CD14-positive monocyte (primary cell): ENCODE measurements at regions not wholly inside any gene's neighbourhood (a gene's known extent, or its start where the extent isn't known, plus 50 kb on each side); places are given as distances from the start of the nearest gene placed in this dataset.

Experiments
- DNase-seq, 3 donors: peaks; one replicate each; pipeline ENCODE4 v3.0.0-alpha.2; 2011 to 2022
- H2AFZ ChIP-seq: 2 replicates; pipeline ENCODE4 v1.6.0; 2012; ENCODE audit warnings: mild to moderate bottlenecking, low read depth, low read length, inconsistent platforms; ENCODE audit not compliant: insufficient read depth, poor library complexity, severe bottlenecking
- H3K27ac ChIP-seq, 2 donors: 1 replicate in 1 of 2; 2 replicates in 1 of 2; pipeline ENCODE4 v1.5.1; 2012 to 2013; ENCODE audit warnings: low read length in 2 of 2, control low read depth in 1 of 2, inconsistent platforms in 1 of 2, low read depth in 1 of 2, mild to moderate bottlenecking in 1 of 2
- H3K27me3 ChIP-seq, 2 donors: one replicate each; pipeline versions ENCODE4 v1.6.0 to v1.6.1; 2011 to 2013; ENCODE audit warnings: low read length in 2 of 2; ENCODE audit not compliant: control insufficient read depth in 2 of 2, insufficient read depth in 2 of 2
- H3K36me3 ChIP-seq, 2 donors: replicated peaks in 1 of 2; 1 replicate in 1 of 2; 2 replicates in 1 of 2; pipeline versions ENCODE4 v1.5.1 to v1.6.1; 2012 to 2013; ENCODE audit warnings: low read length in 2 of 2, control low read depth in 1 of 2, inconsistent platforms in 1 of 2, mild to moderate bottlenecking in 1 of 2; ENCODE audit not compliant: insufficient read depth in 2 of 2, control insufficient read depth in 1 of 2
- H3K4me1 ChIP-seq, 2 donors: 1 replicate in 1 of 2; 2 replicates in 1 of 2; pipeline versions ENCODE4 v1.5.1 to v1.6.1; 2012 to 2013; ENCODE audit warnings: low read length in 2 of 2, control low read depth in 1 of 2, inconsistent platforms in 1 of 2, mild to moderate bottlenecking in 1 of 2, moderate library complexity in 1 of 2; ENCODE audit not compliant: insufficient read depth in 2 of 2, control insufficient read depth in 1 of 2
- H3K4me2 ChIP-seq: replicated peaks from 2 replicates; pipeline ENCODE3; 2012; ENCODE audit warnings: low read length, moderate library complexity, mild to moderate bottlenecking; ENCODE audit not compliant: poor library complexity, severe bottlenecking; ENCODE audit errors: extremely low read depth
- H3K4me3 ChIP-seq, 3 experiments: fragments of 200-600 bp in 1 of 3; sonication (generic) in 1 of 3; replicated peaks in 1 of 3; 1 replicate in 2 of 3; 2 replicates in 1 of 3; pipeline ENCODE4 v1.5.1; 2011 to 2013; ENCODE audit warnings: low read length in 3 of 3, mild to moderate bottlenecking in 3 of 3, control low read depth in 2 of 3, low read depth in 2 of 3, inconsistent platforms in 1 of 3, moderate library complexity in 1 of 3
- H3K79me2 ChIP-seq: 2 replicates; pipeline ENCODE4 v1.6.0; 2012; ENCODE audit warnings: mild to moderate bottlenecking, control low read depth, inconsistent platforms, low read length, moderate library complexity; ENCODE audit not compliant: insufficient read depth
- H3K9ac ChIP-seq: 2 replicates; pipeline ENCODE4 v1.6.0; 2017; ENCODE audit warnings: low read length, mild to moderate bottlenecking; ENCODE audit not compliant: insufficient read depth, poor library complexity, severe bottlenecking
- H3K9me3 ChIP-seq, 2 donors: replicated peaks in 1 of 2; 1 replicate in 1 of 2; 2 replicates in 1 of 2; pipeline versions ENCODE4 v1.5.1 to v1.6.1; 2012 to 2013; ENCODE audit warnings: low read length in 2 of 2, control low read depth in 1 of 2; ENCODE audit not compliant: control insufficient read depth in 1 of 2, insufficient read depth in 1 of 2
- H4K20me1 ChIP-seq: 2 replicates; pipeline ENCODE4 v1.6.0; 2012; ENCODE audit warnings: mild to moderate bottlenecking, low read length, control low read depth, moderate library complexity; ENCODE audit not compliant: insufficient read depth
- H3K27ac Mint-ChIP-seq, 7 donors: one replicate each; pipeline ENCODE4 v1.8.0; 2020; ENCODE audit warnings: mild to moderate bottlenecking in 7 of 7, mixed read lengths in 7 of 7, moderate library complexity in 6 of 7, inconsistent platforms in 2 of 7
- H3K27me3 Mint-ChIP-seq, 3 donors: one replicate each; pipeline ENCODE4 v1.8.0; 2021 to 2022; ENCODE audit warnings: low read depth in 3 of 3, mild to moderate bottlenecking in 3 of 3, mixed read lengths in 3 of 3, moderate library complexity in 3 of 3, inconsistent platforms in 1 of 3
- H3K36me3 Mint-ChIP-seq, 2 donors: one replicate each; pipeline ENCODE4 v1.8.0; 2020; ENCODE audit warnings: mixed read lengths in 2 of 2, inconsistent platforms in 1 of 2, mild to moderate bottlenecking in 1 of 2
- H3K4me1 Mint-ChIP-seq: one replicate; pipeline ENCODE4 v1.8.0; 2020; ENCODE audit warnings: mild to moderate bottlenecking, mixed read lengths
- H3K4me3 Mint-ChIP-seq, 2 donors: one replicate each; pipeline ENCODE4 v1.8.0; 2020; ENCODE audit warnings: mild to moderate bottlenecking in 2 of 2, mixed read lengths in 2 of 2, moderate library complexity in 1 of 2
- H3K9me3 Mint-ChIP-seq, 7 donors: one replicate each; pipeline ENCODE4 v1.8.0; 2020 to 2022; ENCODE audit warnings: mixed read lengths in 7 of 7, mild to moderate bottlenecking in 6 of 7, moderate library complexity in 6 of 7, inconsistent platforms in 2 of 7
- WGBS: methylation state at CpG from one replicate; pipeline ENCODE4 v1.1.5; 2013; ENCODE audit warnings: missing lambda C conversion rate; ENCODE audit not compliant: insufficient coverage; 5-methylcytosine and 5-hydroxymethylcytosine counted together
- intact Hi-C, 2 donors: fragments of 100-400 bp; cut with micrococcal nuclease; formaldehyde crosslinking; loops; one replicate each; pipeline versions ENCODE4 v1.15.0 to v1.15.1; 2023
- TF ChIP-seq, protein P1 (sequence below): fragments of 200-600 bp; IDR thresholded peaks from one replicate; pipeline ENCODE4 v1.8.0; 2022; ENCODE audit warnings: antibody characterized with exemption, mild to moderate bottlenecking

DNA sequence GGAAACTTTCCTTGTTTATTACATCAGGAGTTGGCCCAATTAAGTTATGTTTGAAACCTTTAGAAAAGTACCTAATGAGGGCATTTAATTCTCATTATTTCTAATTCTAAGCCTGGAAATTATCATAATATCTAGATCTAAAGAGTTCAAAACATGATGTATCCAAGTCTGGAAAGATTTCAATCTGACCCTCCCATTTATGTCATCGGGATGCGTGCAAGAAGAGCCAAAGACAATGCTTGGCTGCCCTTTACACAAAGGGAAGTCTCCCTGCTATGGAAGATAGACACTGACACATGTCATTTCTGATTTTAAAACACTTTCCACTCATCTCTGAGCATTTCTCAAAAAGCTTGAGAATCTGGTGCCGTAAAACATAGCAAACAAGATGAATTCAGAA, 222.4 kb downstream of the ANTXR2 start:
- Histone ChIP-seq H3K9ac (no peak overlapping the region), H3K27ac (no peak overlapping the region), H4K20me1 (no peaks in the 10 kb centered on the region), H3K4me2 (no peak overlapping the region), H3K36me3 (no peaks in the 10 kb centered on the region), H2AFZ (no peak overlapping the region), H3K4me3 (no peak overlapping the region), H3K27me3 (no peaks in the 10 kb centered on the region), H3K9me3 (no peaks in the 10 kb centered on the region), H3K79me2 (no peaks in the 10 kb centered on the region), H3K4me1 (no peaks in the 10 kb centered on the region)
- no peaks in the 10 kb centered on the region for H3K27me3 Mint-ChIP-seq
- TF ChIP-seq, protein P1, sequence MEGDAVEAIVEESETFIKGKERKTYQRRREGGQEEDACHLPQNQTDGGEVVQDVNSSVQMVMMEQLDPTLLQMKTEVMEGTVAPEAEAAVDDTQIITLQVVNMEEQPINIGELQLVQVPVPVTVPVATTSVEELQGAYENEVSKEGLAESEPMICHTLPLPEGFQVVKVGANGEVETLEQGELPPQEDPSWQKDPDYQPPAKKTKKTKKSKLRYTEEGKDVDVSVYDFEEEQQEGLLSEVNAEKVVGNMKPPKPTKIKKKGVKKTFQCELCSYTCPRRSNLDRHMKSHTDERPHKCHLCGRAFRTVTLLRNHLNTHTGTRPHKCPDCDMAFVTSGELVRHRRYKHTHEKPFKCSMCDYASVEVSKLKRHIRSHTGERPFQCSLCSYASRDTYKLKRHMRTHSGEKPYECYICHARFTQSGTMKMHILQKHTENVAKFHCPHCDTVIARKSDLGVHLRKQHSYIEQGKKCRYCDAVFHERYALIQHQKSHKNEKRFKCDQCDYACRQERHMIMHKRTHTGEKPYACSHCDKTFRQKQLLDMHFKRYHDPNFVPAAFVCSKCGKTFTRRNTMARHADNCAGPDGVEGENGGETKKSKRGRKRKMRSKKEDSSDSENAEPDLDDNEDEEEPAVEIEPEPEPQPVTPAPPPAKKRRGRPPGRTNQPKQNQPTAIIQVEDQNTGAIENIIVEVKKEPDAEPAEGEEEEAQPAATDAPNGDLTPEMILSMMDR = no peak
- WGBS = 95% methylated on average over 3 of the region's 3 CpGs
- no peak overlapping the region for H3K27ac Mint-ChIP-seq
- DNase-seq = no peak
- H3K4me1 Mint-ChIP-seq = no peaks in the 10 kb centered on the region
- H3K36me3 Mint-ChIP-seq = no peaks in the 10 kb centered on the region
- peaks cover 0 to 8% (median 3%) of the 10 kb centered on the region in 7 donors for H3K9me3 Mint-ChIP-seq
- no peak overlapping the region for H3K4me3 Mint-ChIP-seq
- intact Hi-C loops = no loop called here

DNA sequence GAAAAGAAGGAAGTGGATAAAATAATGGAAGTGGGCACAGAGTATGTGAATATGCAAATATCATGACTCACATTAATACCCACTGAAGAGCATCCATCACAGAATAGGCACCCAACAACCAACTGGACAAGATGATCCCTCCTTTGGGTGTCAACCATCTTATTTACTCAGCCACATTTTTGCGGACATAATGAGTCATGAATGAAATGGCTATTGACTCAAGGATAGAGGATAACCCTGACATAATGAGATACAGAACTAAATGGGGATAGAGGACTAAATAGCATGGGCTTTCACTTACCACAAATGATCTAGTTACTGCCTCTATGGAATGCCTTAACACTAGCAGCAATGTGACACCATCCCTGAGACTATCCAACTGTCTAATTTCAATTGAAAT, 224.7 kb downstream of the ANTXR2 start:
- Histone ChIP-seq H3K4me1 (no peaks in the 10 kb centered on the region), H3K4me2 (no peak overlapping the region), H3K4me3 (no peak overlapping the region), H3K79me2 (no peaks in the 10 kb centered on the region), H4K20me1 (no peaks in the 10 kb centered on the region), H3K27ac (no peak overlapping the region), H3K9me3 (no peaks in the 10 kb centered on the region), H3K9ac (no peak overlapping the region), H3K36me3 (no peaks in the 10 kb centered on the region), H2AFZ (no peak overlapping the region), H3K27me3 (no peaks in the 10 kb centered on the region)
- Mint-ChIP-seq H3K9me3 (peaks cover 4 to 20% (median 10%) of the 10 kb centered on the region in 7 donors), H3K27ac (no peak overlapping the region), H3K36me3 (no peaks in the 10 kb centered on the region), H3K4me3 (no peak overlapping the region), H3K27me3 (no peaks in the 10 kb centered on the region), H3K4me1 (no peaks in the 10 kb centered on the region)
- DNase-seq = no peak
- WGBS = no CpG with 5 or more reads among the region's 1 CpG
- TF ChIP-seq, protein P1 = no peak
- intact Hi-C loops = no loop called here
